KMS-11 (cell line): ENCODE measurements at regions not wholly inside any gene's neighbourhood (a gene's known extent, or its start where the extent isn't known, plus 50 kb on each side); places are given as distances from the start of the nearest gene placed in this dataset.

Source experiments
- H2AFZ ChIP-seq: fragments of 200-600 bp; sonication (generic); 2 replicates; pipeline ENCODE4 v1.6.1; 2016; ENCODE audit warnings: antibody characterized with exemption, mixed run types, low read depth
- H3K27ac ChIP-seq: fragments of 200-600 bp; sonication (generic); 2 replicates; pipeline ENCODE4 v1.6.1; 2016; ENCODE audit warnings: mild to moderate bottlenecking, mixed run types
- H3K27me3 ChIP-seq: fragments of 200-600 bp; sonication (generic); 2 replicates; pipeline ENCODE4 v1.6.1; 2017; ENCODE audit warnings: mild to moderate bottlenecking, low read depth, mixed run types, moderate library complexity; ENCODE audit not compliant: insufficient read depth
- H3K36me3 ChIP-seq: fragments of 200-600 bp; sonication (generic); 2 replicates; pipeline ENCODE4 v1.6.1; 2017; ENCODE audit warnings: mild to moderate bottlenecking, mixed run types; ENCODE audit not compliant: insufficient read depth
- H3K4me1 ChIP-seq: fragments of 200-600 bp; sonication (generic); 2 replicates; pipeline ENCODE4 v1.6.1; 2016; ENCODE audit warnings: mild to moderate bottlenecking, low read depth, mixed run types; ENCODE audit not compliant: poor library complexity, severe bottlenecking
- H3K4me2 ChIP-seq: fragments of 200-600 bp; sonication (generic); 2 replicates; pipeline ENCODE4 v1.7.0; 2016; ENCODE audit warnings: mild to moderate bottlenecking, mixed run types
- H3K4me3 ChIP-seq: fragments of 200-600 bp; sonication (generic); IDR thresholded peaks from 2 replicates; pipeline ENCODE4 v1.6.1; 2017; ENCODE audit warnings: low read depth, low read length, mixed read lengths; ENCODE audit not compliant: insufficient read depth
- H3K79me2 ChIP-seq: fragments of 200-600 bp; sonication (generic); 2 replicates; pipeline ENCODE4 v1.6.1; 2016; ENCODE audit warnings: low read depth, mixed run types; ENCODE audit not compliant: insufficient read depth
- H3K9ac ChIP-seq: fragments of 200-600 bp; sonication (generic); 2 replicates; pipeline ENCODE4 v1.6.1; 2016; ENCODE audit warnings: mild to moderate bottlenecking, mixed run types
- H4K20me1 ChIP-seq: fragments of 200-600 bp; sonication (generic); 2 replicates; pipeline ENCODE4 v1.6.1; 2016; ENCODE audit warnings: mild to moderate bottlenecking, mixed run types; ENCODE audit not compliant: insufficient read depth
- TF ChIP-seq, protein P1 (sequence below): fragments of 200-600 bp; sonication (generic); conservative IDR thresholded peaks from 2 replicates; pipeline ENCODE4 v1.6.1; 2017; ENCODE audit warnings: low read depth, mild to moderate bottlenecking, antibody characterized with exemption, low read length, moderate library complexity, mixed read lengths

- H3K27ac ChIP-seq: no peak overlapping the region
- H3K36me3 ChIP-seq: no peaks in the 10 kb centered on the region
- TF ChIP-seq, protein P1, sequence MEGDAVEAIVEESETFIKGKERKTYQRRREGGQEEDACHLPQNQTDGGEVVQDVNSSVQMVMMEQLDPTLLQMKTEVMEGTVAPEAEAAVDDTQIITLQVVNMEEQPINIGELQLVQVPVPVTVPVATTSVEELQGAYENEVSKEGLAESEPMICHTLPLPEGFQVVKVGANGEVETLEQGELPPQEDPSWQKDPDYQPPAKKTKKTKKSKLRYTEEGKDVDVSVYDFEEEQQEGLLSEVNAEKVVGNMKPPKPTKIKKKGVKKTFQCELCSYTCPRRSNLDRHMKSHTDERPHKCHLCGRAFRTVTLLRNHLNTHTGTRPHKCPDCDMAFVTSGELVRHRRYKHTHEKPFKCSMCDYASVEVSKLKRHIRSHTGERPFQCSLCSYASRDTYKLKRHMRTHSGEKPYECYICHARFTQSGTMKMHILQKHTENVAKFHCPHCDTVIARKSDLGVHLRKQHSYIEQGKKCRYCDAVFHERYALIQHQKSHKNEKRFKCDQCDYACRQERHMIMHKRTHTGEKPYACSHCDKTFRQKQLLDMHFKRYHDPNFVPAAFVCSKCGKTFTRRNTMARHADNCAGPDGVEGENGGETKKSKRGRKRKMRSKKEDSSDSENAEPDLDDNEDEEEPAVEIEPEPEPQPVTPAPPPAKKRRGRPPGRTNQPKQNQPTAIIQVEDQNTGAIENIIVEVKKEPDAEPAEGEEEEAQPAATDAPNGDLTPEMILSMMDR: no peak
- H3K27me3 ChIP-seq: no peaks in the 10 kb centered on the region
- no peak overlapping the region for H2AFZ ChIP-seq
- H3K9ac ChIP-seq: no peak overlapping the region
- no peak overlapping the region for H3K4me3 ChIP-seq
- H3K4me1 ChIP-seq: no peaks in the 10 kb centered on the region
- H3K79me2 ChIP-seq: no peaks in the 10 kb centered on the region
- no peaks in the 10 kb centered on the region for H4K20me1 ChIP-seq
- no peak overlapping the region for H3K4me2 ChIP-seq
Measured at GRCh38 chr7:97620495-97620894, 111.4 kb upstream of the TAC1 start.

DNA sequence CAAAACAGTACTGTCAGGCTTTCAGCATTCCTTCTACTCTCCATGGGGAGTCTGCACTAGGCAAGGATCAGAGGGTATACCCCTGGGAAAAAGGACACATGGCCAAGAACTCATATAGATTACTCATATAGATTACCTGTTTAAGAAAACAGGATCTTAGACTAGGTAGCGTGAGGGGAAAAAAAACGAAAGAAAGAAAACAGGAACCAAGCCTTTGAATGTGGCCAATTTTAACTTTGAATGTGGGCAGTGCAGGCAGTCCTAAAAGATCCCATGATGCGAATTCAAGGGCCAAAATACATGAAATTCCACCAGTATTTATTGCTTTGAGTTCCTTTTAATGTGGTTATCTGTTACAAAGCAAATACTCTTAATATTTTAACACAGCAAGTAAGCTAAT, 108.6 kb upstream of the TAC1 start:
- Histone ChIP-seq H2AFZ (no peak overlapping the region), H3K27ac (no peak overlapping the region), H3K36me3 (no peaks in the 10 kb centered on the region), H3K9ac (no peak overlapping the region), H3K4me3 (no peak overlapping the region), H3K79me2 (no peaks in the 10 kb centered on the region), H3K27me3 (no peaks in the 10 kb centered on the region), H3K4me1 (no peaks in the 10 kb centered on the region), H4K20me1 (no peaks in the 10 kb centered on the region), H3K4me2 (no peak overlapping the region)
- TF ChIP-seq, protein P1: no peak

DNA sequence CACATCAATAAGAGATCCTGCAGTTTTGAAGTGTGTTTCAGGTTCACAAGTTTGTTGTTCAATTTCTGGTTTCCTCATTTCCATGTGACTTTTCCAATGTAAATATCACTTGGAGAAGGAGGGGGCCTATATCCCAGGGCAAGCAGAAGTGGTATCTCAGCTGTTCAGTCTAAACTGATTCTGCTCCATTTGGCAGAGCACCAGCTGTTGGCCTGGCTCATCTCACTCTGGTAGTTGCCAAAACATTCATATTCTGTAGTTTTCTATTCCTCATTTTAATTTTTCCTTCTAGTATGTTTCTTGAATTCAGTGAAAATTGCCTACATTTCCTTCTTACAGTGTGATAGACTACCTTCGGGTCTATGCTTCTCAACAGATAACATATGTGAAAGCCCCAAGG, 101.8 kb upstream of the TAC1 start:
- Histone ChIP-seq H3K27me3 (no peaks in the 10 kb centered on the region), H3K4me1 (no peaks in the 10 kb centered on the region), H2AFZ (no peak overlapping the region), H3K36me3 (no peaks in the 10 kb centered on the region), H3K79me2 (no peaks in the 10 kb centered on the region), H3K4me2 (no peak overlapping the region), H3K4me3 (no peak overlapping the region), H4K20me1 (no peaks in the 10 kb centered on the region), H3K27ac (no peak overlapping the region), H3K9ac (no peak overlapping the region)
- TF ChIP-seq, protein P1: no peak

DNA sequence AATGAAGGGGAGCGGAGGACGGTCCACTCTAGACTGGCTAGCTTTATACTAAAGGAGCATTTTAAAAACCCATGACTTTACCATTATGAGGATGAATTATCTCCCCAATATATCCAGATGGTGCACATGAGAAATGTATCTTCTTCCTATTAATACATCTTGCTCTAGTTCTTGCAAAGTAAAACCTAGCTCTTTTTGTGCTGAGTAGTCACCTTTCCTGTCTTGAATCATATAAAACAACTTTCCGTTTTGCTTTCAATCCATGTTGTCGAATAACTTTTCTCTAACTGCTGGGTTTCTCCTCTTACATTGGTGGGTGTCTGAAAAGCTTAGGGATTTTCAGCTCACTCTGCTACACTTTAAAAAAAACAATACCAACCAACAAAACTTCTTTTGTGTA, 96.3 kb upstream of the TAC1 start:
- H4K20me1 ChIP-seq: no peaks in the 10 kb centered on the region
- H3K27ac ChIP-seq: no peak overlapping the region
- H3K36me3 ChIP-seq: no peaks in the 10 kb centered on the region
- no peaks in the 10 kb centered on the region for H3K27me3 ChIP-seq
- H3K9ac ChIP-seq: no peak overlapping the region
- no peak overlapping the region for H3K4me2 ChIP-seq
- TF ChIP-seq, protein P1: no peak
- no peak overlapping the region for H3K4me3 ChIP-seq
- no peaks in the 10 kb centered on the region for H3K79me2 ChIP-seq
- no peak overlapping the region for H2AFZ ChIP-seq
- no peaks in the 10 kb centered on the region for H3K4me1 ChIP-seq

DNA sequence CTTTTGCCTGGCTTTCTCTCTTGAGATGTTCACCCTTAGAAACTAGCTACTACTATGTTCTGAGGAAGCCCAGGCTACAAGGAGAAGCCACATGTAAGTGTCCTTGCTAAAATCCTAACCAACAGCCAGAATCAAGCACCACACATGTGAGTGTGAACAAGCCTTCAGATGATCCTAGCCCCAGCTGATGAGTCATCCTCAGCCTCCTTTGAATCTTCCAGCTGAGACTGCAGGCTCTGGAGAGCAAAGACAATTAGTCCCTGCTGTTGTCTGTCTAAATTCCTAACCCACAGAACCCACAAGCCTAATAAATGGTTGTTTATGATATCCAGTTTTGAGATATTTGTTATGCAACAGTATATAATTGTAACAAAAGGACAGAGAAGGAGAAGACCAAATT, 92.8 kb upstream of the TAC1 start:
- Histone ChIP-seq H3K4me2 (no peak overlapping the region), H3K27ac (no peak overlapping the region), H3K36me3 (no peaks in the 10 kb centered on the region), H3K9ac (no peak overlapping the region), H3K4me3 (no peak overlapping the region), H4K20me1 (no peaks in the 10 kb centered on the region), H3K4me1 (no peaks in the 10 kb centered on the region), H2AFZ (no peak overlapping the region), H3K79me2 (no peaks in the 10 kb centered on the region), H3K27me3 (no peaks in the 10 kb centered on the region)
- TF ChIP-seq, protein P1: no peak
